GM12878 (cell line): ENCODE measurements at regions not wholly inside any gene's neighbourhood (a gene's known extent, or its start where the extent isn't known, plus 50 kb on each side); places are given as distances from the start of the nearest gene placed in this dataset.

ENCODE experiments used
- CBX3 ChIP-seq: fragments of 200-600 bp; sonication (generic); IDR thresholded peaks from 2 replicates; pipeline ENCODE4 v1.6.1; 2016; ENCODE audit warnings: low read depth, borderline replicate concordance
- CEBPB ChIP-seq, 2 experiments: fragments of 150-350 bp in 1 of 2; IDR thresholded peaks; 2 replicates each; pipeline ENCODE4 v1.6.1; 2012 to 2014; ENCODE audit warnings: low read depth in 2 of 2, low read length in 2 of 2, borderline replicate concordance in 1 of 2, inconsistent platforms in 1 of 2
- ETV6 ChIP-seq, 2 experiments: fragments of 450-650 bp in 1 of 2; IDR thresholded peaks in 1 of 2; conservative IDR thresholded peaks in 1 of 2; 2 replicates each; pipeline ENCODE4 v1.6.1; 2014; ENCODE audit warnings: antibody characterized with exemption in 1 of 2, borderline replicate concordance in 1 of 2, low read depth in 1 of 2, mild to moderate bottlenecking in 1 of 2, moderate library complexity in 1 of 2
- FOXM1 ChIP-seq: IDR thresholded peaks from 2 replicates; pipeline ENCODE4 v1.6.1; 2012; ENCODE audit warnings: low read depth, mild to moderate bottlenecking, inconsistent platforms, low read length, moderate library complexity
- GABPA ChIP-seq: IDR thresholded peaks from 2 replicates; pipeline ENCODE4 v1.6.1; 2014; ENCODE audit warnings: antibody characterized with exemption, low read depth, mild to moderate bottlenecking, inconsistent platforms
- HDGF ChIP-seq: fragments of 450-650 bp; IDR thresholded peaks from 2 replicates; pipeline ENCODE4 v1.6.1; 2016; ENCODE audit warnings: antibody characterized with exemption
- IKZF1 ChIP-seq: fragments of 450-650 bp; conservative IDR thresholded peaks from 2 replicates; pipeline ENCODE4 v1.6.1; 2017; ENCODE audit warnings: antibody characterized with exemption, mild to moderate bottlenecking
- JUND ChIP-seq: IDR thresholded peaks from 2 replicates; pipeline ENCODE4 v1.6.1; 2012; ENCODE audit warnings: low read depth, mild to moderate bottlenecking, low read length, improper control_type of control experiment, moderate library complexity
- KDM1A ChIP-seq: fragments of 200-600 bp; sonication (generic); IDR thresholded peaks from 2 replicates; pipeline ENCODE4 v1.6.1; 2016; ENCODE audit warnings: borderline replicate concordance
- MEF2A ChIP-seq: IDR thresholded peaks from 2 replicates; pipeline ENCODE4 v1.6.1; 2011; ENCODE audit warnings: low read depth, mild to moderate bottlenecking, low read length, moderate library complexity; ENCODE audit not compliant: insufficient read depth
- MTA3 ChIP-seq: IDR thresholded peaks from 2 replicates; pipeline ENCODE4 v1.6.1; 2012; ENCODE audit warnings: low read length, inconsistent platforms, borderline replicate concordance
- MXI1 ChIP-seq: fragments of 150-350 bp; IDR thresholded peaks from 2 replicates; pipeline ENCODE4 v1.6.1; 2011; ENCODE audit warnings: low read depth, mild to moderate bottlenecking, inconsistent platforms, low read length, improper control_type of control experiment
- NBN ChIP-seq: fragments of 450-650 bp; IDR thresholded peaks from 2 replicates; pipeline ENCODE4 v1.6.1; 2016
- NFXL1 ChIP-seq: fragments of 450-650 bp; IDR thresholded peaks from 2 replicates; pipeline ENCODE4 v1.6.1; 2017; ENCODE audit warnings: antibody characterized with exemption, mild to moderate bottlenecking, borderline replicate concordance
- RAD51 ChIP-seq: fragments of 450-650 bp; IDR thresholded peaks from 2 replicates; pipeline ENCODE4 v1.6.1; 2016; ENCODE audit warnings: moderate library complexity, mild to moderate bottlenecking, inconsistent platforms
- SMAD1 ChIP-seq: fragments of 450-650 bp; IDR thresholded peaks from 2 replicates; pipeline ENCODE4 v1.6.1; 2018; ENCODE audit warnings: mild to moderate bottlenecking, low read depth; ENCODE audit not compliant: partially characterized antibody
- SP1 ChIP-seq: IDR thresholded peaks from one replicate; pipeline ENCODE4 v1.6.1; 2011; ENCODE audit warnings: low read depth, low read length
- STAT3 ChIP-seq: IDR thresholded peaks from 2 replicates; pipeline ENCODE4 v1.6.1; 2011; ENCODE audit warnings: low read depth, low read length, improper control_type of control experiment
- SUZ12 ChIP-seq: fragments of 200-600 bp; sonication (generic); IDR thresholded peaks from one replicate; pipeline ENCODE4 v1.6.1; 2018; ENCODE audit warnings: antibody characterized with exemption, mild to moderate bottlenecking; ENCODE audit not compliant: unreplicated experiment
- ZNF622 ChIP-seq: fragments of 450-650 bp; IDR thresholded peaks from 2 replicates; pipeline ENCODE4 v1.6.1; 2017; ENCODE audit warnings: mild to moderate bottlenecking, inconsistent platforms
- TF ChIP-seq, protein P1 (sequence below): fragments of 450-650 bp; IDR thresholded peaks from 2 replicates; pipeline ENCODE4 v1.6.1; 2017; ENCODE audit warnings: mild to moderate bottlenecking, moderate library complexity
- TF ChIP-seq, protein P2 (sequence below): IDR thresholded peaks from 2 replicates; pipeline ENCODE4 v1.6.1; 2012; ENCODE audit warnings: low read depth, low read length, improper control_type of control experiment
- TF ChIP-seq, protein P3 (sequence below): IDR thresholded peaks from 2 replicates; pipeline ENCODE4 v1.6.1; 2011; ENCODE audit warnings: mild to moderate bottlenecking, low read depth, low read length, moderate library complexity; ENCODE audit not compliant: insufficient replicate concordance
- TF ChIP-seq, protein P4 (sequence below): fragments of 450-650 bp; IDR thresholded peaks from 2 replicates; pipeline ENCODE4 v1.6.1; 2017; ENCODE audit warnings: borderline replicate concordance

DNA sequence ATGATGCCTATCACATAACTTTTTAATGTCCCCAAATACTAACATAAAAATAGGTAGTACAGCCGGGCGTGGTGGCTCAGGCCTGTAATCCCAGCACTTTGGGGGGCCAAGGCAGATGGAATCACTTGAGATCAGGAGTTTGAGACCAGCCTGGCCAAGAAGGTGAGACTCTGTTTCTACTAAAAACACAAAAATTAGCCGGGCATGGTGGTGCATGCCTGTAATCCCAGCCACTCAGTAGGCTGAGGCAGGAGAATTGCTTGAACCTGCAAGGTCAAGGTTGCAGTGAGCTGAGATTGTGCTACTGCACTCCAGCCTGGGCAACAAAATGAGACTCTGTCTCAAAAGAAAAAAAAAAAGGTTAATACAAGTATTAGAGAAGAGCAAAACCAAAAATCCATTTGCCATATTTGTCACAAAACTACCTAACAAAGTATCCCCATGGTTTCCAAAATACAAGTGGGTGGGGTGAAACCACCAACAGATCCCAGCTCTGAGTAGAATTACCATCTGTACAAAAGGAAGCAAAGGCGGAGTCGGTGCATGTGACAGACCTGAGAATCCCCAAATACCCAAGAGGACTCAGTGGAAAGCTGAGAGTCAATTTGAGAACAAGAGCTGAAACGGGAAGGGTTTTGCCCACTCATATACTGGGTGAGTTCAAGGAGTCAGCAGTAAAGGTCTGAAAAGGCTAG is 113.2 kb downstream of the TOMM20 start (continued):
- TF ChIP-seq MXI1 (no peak), CEBPB (IDR thresholded peaks at IDR 0.05; ENCODE audit: borderline replicate concordance in 1 of 2, low read depth in 2 of 2, low read length in 2 of 2) (no peak), NBN (peak; percentile 84; the same call in 1 of the 2 replicates), STAT3 (peak; percentile 97; the same call in 1 of the 2 replicates), MEF2A (peak; percentile 91), IKZF1 (peak; percentile 96), MTA3 (no peak), SUZ12 (no peak), KDM1A (no peak), FOXM1 (no peak), GABPA (no peak), SP1 (peak; percentile 61), RAD51 (peak; percentile 90), SMAD1 (peak; percentile 77), CBX3 (no peak), ETV6 (conservative IDR thresholded peaks at IDR 0.05 in 1 of 2, IDR thresholded peaks at IDR 0.05 in 1 of 2; ENCODE audit: borderline replicate concordance in 1 of 2, low read depth in 1 of 2) (peak in 1 of 2 experiments; percentile 85; a peak in 2 of 4 replicates), ZNF622 (no peak), JUND (no peak), HDGF (no peak), NFXL1 (no peak)
- TF ChIP-seq, protein P1, sequence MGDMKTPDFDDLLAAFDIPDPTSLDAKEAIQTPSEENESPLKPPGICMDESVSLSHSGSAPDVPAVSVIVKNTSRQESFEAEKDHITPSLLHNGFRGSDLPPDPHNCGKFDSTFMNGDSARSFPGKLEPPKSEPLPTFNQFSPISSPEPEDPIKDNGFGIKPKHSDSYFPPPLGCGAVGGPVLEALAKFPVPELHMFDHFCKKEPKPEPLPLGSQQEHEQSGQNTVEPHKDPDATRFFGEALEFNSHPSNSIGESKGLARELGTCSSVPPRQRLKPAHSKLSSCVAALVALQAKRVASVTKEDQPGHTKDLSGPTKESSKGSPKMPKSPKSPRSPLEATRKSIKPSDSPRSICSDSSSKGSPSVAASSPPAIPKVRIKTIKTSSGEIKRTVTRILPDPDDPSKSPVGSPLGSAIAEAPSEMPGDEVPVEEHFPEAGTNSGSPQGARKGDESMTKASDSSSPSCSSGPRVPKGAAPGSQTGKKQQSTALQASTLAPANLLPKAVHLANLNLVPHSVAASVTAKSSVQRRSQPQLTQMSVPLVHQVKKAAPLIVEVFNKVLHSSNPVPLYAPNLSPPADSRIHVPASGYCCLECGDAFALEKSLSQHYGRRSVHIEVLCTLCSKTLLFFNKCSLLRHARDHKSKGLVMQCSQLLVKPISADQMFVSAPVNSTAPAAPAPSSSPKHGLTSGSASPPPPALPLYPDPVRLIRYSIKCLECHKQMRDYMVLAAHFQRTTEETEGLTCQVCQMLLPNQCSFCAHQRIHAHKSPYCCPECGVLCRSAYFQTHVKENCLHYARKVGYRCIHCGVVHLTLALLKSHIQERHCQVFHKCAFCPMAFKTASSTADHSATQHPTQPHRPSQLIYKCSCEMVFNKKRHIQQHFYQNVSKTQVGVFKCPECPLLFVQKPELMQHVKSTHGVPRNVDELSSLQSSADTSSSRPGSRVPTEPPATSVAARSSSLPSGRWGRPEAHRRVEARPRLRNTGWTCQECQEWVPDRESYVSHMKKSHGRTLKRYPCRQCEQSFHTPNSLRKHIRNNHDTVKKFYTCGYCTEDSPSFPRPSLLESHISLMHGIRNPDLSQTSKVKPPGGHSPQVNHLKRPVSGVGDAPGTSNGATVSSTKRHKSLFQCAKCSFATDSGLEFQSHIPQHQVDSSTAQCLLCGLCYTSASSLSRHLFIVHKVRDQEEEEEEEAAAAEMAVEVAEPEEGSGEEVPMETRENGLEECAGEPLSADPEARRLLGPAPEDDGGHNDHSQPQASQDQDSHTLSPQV: no peak
- TF ChIP-seq, protein P2, sequence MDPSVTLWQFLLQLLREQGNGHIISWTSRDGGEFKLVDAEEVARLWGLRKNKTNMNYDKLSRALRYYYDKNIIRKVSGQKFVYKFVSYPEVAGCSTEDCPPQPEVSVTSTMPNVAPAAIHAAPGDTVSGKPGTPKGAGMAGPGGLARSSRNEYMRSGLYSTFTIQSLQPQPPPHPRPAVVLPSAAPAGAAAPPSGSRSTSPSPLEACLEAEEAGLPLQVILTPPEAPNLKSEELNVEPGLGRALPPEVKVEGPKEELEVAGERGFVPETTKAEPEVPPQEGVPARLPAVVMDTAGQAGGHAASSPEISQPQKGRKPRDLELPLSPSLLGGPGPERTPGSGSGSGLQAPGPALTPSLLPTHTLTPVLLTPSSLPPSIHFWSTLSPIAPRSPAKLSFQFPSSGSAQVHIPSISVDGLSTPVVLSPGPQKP: no peak
- TF ChIP-seq, protein P3, sequence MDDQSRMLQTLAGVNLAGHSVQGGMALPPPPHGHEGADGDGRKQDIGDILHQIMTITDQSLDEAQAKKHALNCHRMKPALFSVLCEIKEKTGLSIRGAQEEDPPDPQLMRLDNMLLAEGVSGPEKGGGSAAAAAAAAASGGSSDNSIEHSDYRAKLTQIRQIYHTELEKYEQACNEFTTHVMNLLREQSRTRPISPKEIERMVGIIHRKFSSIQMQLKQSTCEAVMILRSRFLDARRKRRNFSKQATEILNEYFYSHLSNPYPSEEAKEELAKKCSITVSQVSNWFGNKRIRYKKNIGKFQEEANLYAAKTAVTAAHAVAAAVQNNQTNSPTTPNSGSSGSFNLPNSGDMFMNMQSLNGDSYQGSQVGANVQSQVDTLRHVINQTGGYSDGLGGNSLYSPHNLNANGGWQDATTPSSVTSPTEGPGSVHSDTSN: peak; percentile 22
- TF ChIP-seq, protein P4, sequence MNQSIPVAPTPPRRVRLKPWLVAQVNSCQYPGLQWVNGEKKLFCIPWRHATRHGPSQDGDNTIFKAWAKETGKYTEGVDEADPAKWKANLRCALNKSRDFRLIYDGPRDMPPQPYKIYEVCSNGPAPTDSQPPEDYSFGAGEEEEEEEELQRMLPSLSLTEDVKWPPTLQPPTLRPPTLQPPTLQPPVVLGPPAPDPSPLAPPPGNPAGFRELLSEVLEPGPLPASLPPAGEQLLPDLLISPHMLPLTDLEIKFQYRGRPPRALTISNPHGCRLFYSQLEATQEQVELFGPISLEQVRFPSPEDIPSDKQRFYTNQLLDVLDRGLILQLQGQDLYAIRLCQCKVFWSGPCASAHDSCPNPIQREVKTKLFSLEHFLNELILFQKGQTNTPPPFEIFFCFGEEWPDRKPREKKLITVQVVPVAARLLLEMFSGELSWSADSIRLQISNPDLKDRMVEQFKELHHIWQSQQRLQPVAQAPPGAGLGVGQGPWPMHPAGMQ: no peak
